SIG-M5 treated with dmso at 0.1 percent for 504 hours (cell line): ENCODE measurements at regions not wholly inside any gene's neighbourhood (a gene's known extent, or its start where the extent isn't known, plus 50 kb on each side); places are given as distances from the start of the nearest gene placed in this dataset.

Source experiments
- DNase-seq: peaks from one replicate; lab custom pipeline; 2025; ENCODE audit not compliant: unreplicated experiment; lab: John Stamatoyannopoulos, UW

DNA sequence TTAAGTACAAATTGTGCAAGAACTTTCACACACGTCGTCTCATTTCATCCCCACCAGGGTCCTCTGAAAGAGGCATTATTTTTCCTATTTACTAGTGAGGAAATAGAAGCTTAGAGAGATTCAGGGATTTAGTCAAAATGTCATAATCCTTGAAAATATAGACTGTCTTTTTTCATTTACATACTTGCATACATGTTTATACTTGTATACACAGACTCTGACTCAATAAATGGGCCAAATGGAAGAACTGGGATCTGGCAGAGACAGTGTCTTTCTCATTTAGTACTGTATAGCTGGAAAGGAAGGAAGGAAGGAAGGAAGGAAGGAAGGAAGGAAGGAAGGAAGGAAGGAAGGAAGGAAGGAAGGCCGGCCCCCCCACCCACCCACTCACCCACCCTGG lies 357.7 kb upstream of the SOX5 start:
- DNase-seq, result no peak

DNA sequence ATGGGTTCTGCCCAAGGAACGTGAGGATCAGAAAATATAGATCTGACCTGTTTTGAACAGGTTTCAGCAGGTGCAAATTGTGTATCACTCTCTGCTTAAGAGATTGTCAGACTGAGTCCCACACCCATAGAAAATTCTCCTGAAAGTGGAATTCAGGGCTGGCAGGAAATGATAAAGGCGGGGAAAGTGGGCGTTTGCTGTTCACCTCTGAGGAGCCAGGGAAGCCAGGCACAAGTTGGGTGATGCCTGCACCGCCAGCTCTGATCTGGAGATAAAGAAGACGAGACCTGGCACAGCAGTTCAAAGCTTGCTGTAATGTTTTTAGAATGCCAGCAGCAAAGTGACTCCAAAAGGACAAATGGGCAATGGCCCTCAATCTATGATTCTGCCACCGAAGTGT lies 356.5 kb upstream of the SOX5 start:
- no peak for DNase-seq

DNA sequence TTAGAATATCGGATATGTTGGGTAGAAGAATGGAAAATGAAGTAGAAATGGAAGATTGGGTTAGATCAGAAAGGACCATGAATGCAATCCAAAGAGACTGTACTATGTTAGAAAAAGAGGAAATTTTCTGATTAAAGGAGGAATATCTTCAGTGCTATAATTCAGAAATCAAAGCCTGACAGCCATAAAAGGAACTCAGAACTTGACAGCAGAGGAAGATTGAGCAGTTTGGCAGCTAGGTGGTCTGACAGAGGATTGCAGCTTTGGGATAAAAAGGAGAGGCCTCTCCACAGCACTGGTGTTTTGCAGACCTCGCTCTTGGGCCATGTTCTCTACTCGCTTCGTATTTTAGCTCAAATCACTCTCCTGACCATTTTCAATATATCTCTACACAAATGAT lies 354.8 kb upstream of the SOX5 start:
- no peak for DNase-seq

DNA sequence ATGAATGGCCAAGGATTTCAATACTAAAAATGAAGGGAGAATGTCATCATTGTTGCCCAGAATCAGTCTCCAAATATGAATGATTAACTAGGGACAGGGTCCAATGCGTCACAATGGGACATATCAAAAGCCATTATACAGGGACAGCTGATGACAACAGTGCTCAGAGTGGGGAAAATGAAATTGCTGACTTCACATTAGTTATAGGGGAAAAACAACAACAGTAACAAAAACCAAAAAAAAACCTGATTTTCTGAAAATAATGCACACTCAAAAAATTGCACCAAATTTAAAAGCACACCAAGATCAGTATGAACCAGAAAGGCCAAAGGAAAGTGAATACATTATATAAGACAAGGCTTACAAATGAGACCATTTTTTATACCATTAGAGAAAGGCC lies 353.2 kb upstream of the SOX5 start:
- DNase-seq, result no peak

DNA sequence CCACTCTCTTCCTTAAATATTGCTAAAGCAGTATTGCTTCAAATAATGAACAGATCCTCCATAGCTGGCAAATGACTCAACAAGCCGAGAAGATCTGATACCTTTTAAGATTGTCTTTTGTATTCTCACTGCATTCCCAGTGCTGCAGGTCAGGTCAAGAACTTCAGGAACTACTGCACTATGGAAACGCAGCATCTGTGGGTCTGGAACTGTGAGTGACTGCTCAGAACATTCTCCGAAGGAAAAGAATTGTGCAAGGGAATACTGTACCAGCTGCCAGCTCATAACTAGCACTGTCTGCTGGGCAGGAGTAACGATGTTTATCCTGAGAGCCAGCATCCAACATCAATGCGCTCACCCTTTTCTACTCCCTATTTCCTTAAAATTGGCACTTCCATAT lies 348.0 kb upstream of the SOX5 start:
- DNase-seq, result no peak

DNA sequence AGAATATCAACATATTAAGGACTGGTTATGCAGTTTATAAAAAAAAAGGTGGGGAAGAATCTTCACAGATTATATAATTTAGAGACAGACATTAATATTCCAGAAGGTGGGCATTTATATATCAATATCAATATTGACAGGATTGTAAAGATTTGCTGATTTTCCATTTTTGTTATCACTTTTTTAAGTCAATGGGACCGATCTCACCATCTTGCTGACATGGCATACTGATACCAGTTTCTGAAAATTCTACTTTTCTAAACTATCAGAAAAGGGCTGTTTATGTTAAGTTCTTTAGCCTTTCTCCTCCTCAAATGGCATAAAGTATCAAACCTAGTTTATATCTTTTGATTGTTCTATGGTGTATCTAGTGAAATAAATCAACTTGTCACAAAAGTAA lies 344.1 kb upstream of the SOX5 start:
- DNase-seq, result no peak

DNA sequence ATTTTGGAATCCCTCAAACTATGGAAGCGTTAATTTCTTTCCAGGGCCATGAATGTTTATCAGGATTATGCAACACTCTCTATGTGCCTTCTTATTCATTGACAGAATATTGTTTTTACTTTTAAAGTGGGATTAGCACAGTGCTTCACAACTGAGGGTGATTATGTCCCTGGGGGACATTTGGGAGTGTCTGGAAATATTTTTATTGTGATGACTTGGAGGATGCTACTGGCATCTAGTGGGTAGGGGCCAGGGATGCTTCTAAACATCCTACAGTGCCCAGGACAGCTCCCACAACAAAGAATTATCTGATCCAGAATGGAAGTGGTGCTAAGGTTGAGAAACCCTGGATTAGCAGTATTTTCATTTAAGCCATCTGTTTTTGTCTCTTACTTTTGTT lies 338.5 kb upstream of the SOX5 start:
- no peak for DNase-seq

DNA sequence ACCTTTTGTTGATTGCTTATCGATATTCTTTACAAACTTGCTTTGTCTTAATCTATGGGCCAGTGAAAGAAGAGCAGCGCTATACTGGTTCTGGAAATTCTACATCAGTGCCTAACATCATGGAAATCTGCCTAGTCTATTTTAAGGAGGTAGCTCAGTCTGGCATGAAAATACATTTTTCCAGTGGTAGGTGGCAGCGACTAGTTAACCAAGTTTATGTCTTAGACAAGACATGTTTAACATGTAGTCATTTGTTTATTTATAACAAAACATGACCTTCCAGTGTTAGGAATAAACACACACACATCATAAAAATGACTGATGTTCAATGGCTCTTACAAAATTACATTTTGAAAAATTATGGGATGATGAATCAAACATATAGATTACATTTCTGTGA lies 336.0 kb upstream of the SOX5 start:
- DNase-seq, result no peak

DNA sequence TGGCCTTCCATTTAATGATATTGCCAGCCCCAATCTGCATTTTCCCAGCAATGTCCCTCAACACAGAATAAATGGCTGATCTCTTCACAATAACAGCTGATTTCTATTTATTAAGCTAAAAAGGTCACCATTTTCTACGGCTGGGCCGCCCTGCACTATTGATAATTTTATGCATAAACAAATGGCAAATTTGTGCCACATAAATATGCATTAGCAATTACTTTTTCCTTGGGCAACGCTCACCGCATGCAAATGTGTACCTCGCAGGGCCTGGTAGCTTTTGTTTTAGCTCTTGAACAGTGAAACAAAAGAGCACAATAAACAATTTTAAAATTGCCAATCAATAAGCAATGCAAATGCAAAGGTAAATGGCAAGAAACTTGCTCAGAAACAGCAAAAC lies 331.9 kb upstream of the SOX5 start:
- DNase-seq, result no peak

DNA sequence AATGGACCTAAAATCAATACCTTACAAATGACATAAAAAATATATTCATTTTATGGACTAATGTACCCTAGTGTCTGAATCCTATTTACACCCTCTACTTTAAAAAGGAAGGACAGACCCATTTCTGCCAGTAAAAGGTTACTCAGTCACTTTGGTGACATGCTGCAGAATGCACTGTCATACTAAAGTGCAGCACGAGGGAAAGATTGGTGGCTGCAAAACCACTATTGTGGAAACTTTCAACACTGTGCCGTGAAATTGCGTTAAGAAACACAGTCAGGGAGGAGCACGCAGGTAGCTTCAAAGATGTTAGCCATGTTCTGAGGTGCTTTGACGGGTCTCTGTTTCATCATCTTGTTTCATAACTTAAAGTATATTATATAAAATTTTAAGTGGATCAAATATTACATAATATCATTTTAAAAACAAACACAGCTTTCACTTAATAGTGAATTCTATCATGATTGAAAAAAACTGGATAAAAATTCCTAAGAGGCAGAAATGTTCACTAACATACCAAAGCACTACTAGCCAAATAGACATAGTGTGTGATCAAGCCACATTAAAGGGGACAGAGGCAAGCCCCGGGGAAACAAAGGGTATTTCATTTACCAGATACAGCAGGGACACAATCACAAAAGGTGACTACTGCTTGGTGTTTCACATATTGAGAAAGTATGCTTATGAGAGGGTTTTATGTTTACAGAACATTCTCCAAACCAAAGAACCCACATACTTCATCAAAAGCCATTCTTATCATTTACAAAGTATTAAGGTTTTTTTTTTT lies 330.8 kb upstream of the SOX5 start:
- DNase-seq, result no peak

DNA sequence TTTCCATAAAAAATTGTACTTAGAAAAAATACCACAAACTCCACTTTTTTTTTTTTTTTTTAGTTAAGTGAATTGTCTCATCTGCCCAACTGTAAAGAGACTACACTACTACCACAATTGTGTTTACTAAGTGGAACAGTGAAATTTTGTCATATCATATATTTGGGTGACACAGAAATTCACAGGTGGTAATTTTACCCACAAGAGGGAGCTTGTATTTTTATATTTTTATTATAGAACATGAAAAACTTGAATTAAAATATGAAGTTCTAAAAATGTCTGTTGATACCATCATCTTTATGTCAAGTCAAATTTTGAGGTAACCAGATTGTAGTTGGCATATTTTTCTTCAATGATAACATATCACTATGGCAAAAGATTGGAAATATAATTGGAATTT lies 329.4 kb upstream of the SOX5 start:
- no peak for DNase-seq

DNA sequence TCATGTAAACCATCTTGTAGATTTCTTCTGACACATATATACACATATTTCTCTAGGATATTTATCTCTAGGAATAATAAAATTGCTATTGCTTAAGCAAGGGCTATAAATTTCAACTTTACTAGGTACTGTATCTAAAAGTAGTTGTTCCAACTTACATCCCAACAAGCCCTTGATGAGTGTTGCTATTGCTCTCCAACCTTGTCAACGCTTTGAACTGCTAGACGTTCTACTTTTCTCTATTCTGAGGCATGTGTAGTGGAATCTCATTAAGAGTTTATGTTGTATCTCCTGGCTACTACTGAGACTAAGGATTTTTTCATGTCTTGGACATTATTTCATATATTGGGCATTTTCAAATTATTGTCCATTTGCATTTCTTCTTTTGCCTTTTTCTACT lies 321.5 kb upstream of the SOX5 start:
- no peak for DNase-seq

DNA sequence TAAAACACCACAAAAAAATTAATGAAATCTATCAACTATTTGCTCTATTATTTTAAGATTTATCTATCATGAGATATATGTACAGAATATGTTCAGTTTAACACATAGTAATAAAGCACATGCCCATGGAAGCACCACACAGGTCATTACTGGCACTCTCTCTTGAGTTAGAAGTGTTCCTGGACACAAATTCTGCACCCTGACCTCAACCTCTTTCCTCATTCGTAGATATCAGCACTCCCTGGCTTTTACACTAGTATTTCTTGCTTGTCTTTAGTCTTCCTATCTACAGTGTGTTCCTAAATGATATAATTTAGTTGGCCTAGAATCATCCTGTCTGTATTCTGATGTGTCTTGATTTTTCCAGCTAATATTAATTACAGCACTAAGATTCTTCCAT lies 321.0 kb upstream of the SOX5 start:
- no peak for DNase-seq

DNA sequence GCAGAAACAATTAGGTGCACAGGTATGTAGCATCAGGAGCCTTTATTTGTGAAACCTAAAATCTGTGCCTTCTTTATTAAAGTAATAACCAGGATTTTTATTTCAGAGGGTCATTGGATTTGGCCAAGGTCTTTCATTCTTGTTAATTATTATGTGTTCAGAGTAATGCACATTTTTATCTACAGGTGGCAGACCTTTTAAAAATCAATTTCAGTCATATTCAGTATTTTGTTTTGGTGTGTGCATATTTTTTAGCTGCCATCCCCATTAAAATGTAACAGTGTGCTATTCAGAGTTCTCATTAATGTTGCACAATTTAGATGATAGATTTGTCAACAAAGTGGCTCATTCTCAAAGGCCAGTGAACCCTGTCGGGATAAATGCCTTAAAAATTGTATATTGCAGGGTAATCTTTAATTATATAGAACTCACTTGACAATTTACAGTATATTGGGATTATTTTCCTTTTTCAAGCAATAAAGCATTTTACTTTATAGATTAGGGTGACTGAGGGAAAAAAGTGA lies 319.3 kb upstream of the SOX5 start:
- DNase-seq, result no peak

DNA sequence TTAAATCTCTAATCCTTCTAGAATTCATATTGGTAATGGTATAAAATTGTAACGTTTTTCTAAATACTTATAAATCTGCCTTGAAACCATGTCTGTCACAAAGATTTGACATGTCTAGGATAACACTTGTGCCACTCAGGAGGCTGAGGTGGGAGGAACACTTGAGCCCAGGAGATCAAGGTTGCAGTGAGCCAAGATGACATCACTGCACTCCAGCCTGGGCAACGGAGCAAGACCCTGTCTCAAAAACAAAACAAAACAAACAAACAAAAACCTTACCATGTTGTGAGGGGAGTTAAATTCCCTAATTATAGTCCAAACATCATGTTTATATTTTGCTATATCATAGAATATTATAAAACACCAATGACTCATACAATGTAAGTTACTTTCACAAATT lies 317.5 kb upstream of the SOX5 start:
- DNase-seq, result no peak

DNA sequence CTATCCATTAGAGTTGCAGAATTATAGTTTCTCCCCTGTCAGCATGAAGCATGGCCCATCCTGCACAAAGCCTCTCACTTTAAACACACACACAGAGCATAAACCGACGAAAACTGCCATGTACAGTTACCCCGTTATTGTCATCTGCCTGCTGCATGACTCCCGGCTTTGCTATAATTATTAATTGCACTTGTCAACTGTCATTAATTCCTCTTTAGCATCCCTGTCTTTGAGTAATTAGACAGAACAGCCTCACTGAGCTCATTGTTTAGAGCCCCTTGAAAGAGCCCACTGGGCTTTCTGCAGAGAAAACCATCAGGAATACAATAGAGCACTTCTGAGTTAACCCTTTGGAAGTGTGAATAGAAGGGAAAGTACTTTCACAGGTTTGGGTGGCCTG lies 307.2 kb upstream of the SOX5 start:
- DNase-seq, result no peak

DNA sequence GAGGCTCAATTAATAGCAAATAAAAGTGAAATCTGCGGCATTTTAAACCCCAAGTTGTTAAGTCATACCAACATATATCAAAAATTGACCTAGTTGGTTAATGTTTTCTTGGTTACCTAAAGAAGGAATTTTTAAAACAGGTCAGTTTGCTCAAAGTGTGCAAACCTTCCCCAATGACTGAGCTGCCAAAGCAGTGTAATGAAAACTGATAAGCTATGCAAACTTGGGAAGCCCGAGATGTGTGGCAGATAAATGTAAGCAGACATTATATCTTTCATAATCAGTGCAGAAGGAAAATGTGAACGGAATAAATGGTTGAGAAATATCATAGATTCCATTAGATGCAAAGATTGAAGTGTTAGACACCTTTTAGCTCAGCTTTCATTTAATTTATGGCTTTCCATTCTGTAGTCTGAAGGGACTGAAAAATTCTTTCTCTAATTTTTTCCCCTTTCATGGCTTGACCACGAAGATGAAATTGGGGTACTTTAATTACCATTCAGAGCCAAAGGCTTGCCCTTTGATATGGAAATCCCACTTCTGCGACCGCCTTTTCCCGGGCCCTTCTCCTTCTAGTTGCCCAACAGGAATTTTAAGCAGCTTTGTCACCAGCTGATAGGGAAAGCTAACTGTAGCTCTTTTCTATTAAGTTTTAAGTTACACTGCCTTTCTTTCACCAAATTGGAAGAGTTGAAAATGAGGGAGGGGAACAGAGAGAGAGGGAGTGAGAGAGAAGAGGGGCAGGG lies 306.6 kb upstream of the SOX5 start:
- DNase-seq, result no peak

DNA sequence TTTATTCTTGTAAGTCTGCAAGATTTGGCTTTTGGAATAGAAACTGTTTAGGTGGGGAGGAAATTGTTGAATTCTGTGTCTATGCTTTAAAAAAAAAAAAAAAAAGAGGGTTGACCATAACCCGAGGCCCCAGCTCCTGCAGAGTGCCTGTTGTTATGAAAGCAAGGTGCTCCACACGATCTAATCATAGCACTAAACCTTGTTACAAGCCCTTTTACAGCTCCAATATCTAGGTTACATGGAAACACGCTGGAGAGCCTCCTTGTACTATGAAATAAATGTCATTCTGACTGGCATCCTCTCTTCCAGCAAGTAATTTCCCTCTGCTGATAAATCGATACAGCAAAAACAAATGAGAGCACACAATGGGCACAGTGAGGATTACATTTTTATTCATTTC lies 303.1 kb upstream of the SOX5 start:
- DNase-seq, result no peak

DNA sequence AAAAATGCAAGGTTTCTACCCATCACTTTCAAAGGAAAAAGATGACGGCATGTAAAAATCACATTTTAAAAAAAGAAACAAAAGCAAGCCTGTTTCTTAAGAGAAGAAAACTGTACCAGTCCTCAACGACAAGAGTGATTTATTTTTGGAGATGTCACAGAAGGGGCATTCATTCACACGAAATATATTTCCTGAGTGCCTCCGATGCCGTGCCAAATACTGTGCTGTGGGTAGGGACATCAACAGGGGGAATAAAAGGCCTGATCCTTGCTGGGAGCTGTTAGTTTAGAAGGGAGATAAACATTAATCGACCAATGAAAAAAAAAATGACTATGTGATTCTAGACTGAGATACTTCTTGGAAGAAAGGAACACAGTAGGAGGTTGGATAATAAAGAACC lies 297.5 kb upstream of the SOX5 start:
- no peak for DNase-seq

DNA sequence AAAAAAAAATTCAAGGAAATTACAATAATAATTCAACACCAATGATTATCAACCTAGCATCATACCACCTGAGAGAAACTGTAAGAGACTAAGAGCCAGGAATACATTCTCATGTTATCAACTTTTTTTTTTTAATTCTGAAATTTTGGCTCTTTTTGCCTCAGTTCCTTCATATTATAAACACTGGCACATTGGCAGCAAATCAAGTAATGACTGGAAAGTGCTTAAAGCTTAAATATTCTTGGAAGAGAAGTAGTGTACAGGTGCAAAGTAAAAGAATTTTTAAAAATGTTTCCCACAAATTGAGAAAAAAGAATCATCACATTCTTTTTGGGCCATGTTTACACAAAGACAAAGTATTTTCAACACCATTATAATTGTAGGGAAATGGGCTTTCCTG lies 296.9 kb upstream of the SOX5 start:
- no peak for DNase-seq

DNA sequence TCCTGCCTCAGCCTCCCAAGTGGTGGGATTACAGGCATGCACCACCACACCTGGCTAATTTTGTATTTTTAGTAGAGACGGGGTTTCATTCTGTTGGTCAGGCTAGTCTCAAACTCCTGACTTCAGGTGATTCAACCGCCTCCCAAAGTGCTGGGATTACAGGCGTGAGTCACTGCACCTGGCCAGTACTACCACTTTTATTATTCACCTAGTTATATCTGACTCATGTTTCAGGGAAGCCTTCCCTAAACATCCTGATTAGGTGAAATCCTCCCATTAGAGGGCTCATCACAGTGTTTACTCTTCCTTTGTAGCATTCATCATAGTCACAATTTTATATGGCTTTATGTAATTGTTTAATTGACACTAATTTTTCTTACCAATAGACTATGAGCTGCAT lies 295.3 kb upstream of the SOX5 start:
- DNase-seq, result no peak

DNA sequence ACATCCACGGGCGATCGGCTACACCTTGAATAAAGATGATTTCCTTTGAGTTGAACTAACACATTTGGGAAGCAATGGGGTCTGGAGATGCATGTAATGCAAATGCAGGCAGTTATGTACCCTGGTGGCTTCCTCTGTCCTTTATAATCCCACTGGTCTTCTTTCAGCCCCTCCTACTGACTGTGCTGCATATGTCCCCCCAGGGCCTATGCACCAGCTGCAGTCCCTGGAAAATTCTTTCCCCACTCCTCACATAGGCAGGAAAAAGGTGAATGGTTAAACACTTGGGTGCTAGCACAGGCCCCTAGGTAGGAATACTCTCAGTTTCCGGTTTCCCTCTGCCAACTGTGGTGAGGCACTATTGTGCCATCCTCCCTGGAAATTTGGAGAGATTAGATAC lies 294.8 kb upstream of the SOX5 start:
- DNase-seq, result no peak

DNA sequence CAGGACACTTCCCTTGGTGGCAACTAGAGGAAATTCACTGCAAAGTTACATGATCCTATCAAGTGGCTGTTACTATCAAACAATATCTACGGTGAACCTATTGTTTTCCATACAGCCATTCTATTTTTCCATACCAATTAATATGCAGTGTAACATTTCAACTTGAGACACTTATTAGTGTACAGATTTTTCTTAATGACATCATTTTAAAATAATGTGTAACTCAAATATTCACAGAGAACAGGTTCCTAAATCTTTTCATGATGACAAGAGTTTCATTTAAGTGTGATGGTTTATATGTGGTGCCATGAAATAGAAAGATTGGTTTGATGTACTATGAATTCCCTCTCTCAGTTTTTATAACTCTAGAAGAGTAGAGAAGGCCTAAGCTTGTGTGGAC lies 291.2 kb upstream of the SOX5 start:
- no peak for DNase-seq
